ENCODE measurements at regions not wholly inside any gene's neighbourhood (a gene's known extent, or its start where the extent isn't known, plus 50 kb on each side); places are given as distances from the start of the nearest gene placed in this dataset.
"Not testable (repeated sequence)": the region's sequence is repeated elsewhere in the genome, so short reads cannot be mapped to it uniquely, and the experiment has no call there.

DNA sequence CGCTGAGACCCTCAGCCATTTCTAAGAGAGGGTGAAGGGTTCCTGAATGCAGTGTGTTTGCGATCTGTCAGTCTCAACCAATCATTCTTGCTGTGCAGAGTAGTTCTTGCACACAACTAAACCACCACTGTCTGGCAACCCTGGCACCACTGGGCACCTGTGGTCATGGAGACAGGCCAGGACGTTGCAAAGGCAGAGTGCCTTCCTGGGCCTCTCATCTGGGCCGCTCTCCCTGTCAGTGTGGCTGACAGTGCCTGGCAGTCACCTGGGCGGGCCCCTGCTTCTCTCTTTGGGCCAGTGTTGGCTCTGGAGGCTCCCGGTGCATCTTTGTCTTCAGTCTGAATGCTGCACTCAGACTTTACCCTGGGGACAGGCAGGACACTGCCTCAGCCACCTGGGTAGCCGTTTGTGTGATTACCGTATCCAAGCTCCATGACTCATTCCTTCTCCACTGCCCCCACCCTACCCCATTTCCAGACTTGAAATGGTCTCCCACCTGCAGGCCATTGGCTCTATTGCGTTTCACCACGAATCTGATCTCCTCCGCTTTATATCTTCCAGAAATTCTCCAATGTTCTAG, 104.6 kb upstream of the KLF13 start:
- no peak for DNase-seq

DNA sequence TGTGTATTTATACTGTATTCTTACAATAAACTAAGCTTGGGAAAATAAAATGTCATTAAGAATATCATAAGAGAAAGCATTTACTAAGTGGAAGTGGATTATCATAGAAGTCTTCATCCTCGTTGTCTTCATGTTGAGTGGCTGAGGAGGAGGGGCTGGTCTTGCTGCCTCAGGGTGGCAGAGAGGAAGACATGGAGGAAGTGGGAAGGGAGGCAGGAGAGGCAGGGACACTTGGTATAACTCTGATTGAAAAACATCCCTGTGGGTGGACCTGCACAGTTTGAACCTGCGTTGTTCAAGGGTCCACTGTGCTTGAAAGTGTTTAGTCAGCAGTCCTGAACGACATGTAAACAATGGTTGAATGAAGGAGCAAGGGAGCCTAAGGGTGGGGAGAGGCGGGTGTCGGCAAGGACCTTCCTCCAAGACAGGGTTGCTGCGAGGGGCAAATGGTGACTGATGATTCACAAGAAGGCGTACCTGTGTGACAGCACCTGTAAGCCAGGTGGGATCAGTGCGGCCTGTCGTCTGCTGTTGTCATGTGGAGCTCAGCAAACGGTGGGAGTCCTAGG, 103.8 kb upstream of the KLF13 start:
- no peak for DNase-seq

DNA sequence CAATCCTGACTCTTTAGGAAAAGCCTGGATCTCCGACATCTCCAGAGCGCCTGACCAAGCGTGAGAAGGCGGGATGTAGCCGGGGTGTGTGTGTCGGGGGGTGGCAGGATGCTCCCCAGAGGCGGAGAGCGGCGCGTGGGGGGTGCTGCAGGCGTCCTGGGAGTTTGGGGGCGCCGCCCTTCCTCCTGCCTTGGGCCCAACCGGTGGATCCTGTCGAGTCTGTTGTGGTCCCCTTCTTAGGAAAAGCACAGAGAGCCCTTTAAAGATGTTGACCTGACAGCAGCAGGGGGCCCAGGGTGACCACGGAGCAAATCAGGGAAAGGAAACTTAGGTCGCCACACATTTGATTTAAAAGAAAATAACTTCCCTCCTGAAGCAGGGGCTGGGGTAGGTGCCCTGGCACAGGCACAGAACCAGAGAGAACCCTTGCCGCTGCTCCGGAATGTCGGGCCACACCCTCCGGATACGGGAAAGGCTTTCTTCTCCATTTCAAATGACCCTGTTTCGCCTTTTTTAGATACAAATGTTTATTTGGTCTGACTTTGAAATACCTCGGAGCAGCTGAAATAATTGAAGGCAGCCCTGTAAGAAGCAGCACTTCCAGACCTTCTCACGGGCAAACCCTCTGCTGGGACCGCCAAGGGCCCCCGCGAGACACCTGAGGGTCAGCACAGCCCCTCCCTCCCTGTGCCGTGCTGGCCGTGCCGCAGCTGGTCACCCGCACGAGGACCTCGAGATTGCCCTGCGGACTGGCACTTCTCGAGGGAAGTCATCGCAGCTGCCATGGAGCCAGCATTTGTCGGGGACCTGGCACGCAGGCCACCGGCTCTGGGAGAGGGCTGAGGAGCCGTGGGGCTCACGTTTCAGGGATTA, 102.9 kb upstream of the KLF13 start:
- no peak for DNase-seq

DNA sequence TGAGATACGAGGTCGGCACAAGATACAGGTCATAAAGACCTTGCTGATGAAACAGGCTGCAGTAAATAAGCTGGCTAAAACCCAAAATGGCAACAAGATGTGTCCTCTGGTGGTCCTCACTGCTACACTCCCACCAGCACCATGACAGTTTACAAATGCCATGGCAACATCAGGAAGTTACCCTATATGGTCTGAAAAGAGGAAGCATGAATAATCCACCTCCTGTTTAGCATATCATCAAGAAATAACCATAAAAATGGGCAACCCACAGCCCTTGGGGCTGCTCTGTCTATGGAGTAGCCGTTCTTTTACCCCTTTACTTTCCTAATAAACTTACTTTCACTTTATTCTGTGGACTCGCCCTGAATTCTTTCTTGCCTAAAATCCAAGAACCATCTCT, 102.0 kb upstream of the KLF13 start:
- DNase-seq, result not testable (repeated sequence)

DNA sequence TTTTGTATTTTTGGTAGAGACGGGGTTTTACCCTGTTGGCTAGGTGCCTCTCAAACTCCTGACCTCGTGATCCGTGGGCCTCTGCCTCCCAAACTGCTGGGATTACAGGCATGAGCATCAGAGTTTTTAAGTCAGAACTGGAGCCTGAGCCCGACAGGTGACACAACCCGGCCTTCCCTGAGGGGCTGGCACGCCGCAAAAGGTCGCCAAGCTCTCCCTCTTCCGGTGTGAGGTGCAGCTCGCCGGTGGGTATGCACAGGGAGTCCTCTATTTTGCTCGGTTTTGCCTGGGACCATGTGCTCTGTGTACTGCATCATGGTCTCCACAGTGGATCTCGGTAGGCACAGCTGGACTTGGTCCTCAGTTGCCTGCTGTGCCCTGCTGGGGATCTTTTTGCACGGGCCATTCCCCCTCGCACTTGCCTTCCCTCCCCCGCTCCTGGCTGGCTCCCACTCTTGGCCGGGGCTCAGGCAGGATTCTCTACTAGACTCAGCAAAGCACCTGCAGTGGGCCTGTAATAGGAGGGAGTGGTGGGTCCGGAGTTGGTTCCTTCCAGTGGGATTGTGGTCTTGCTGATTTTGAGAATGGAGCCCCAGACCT, 101.2 kb upstream of the KLF13 start:
- no peak for DNase-seq

DNA sequence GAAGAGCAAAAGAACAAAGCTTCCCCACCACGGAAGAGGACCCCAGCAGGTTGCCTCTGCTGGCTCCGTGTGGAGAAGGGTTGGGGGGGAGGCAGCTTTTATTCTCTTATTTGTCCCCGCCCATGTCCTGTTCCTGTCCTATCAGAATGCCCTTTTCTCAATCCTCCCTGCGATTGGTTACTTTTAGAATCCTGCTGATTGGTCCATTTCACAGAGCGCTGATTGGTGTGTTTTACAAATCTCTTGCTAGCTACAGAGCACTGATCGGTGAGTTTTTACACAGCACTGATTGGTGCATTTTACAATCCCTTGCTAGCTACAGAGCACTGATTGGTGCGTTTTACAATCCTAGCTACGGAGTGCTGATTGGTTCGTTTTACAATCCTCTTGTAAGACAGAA, 100.6 kb upstream of the KLF13 start:
- DNase-seq, result no peak

DNA sequence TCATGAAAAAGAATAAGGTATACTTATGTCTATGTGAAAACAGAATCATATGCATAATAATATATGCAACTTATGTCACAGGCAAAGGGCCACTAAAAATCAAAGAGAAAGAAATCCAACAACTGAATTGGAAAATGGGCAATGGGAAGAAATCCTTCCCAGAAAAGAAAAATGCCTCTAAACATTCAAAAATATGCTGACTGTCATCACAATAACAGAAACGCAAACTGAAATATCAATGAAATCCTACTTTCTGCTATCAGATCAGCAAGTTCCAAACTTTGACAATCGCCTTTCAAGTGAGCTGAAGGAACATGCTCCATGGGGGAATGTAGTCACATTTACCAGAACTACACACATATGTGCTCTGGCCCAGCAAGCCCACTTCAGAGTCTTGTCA, 99.4 kb upstream of the KLF13 start:
- DNase-seq, result no peak

DNA sequence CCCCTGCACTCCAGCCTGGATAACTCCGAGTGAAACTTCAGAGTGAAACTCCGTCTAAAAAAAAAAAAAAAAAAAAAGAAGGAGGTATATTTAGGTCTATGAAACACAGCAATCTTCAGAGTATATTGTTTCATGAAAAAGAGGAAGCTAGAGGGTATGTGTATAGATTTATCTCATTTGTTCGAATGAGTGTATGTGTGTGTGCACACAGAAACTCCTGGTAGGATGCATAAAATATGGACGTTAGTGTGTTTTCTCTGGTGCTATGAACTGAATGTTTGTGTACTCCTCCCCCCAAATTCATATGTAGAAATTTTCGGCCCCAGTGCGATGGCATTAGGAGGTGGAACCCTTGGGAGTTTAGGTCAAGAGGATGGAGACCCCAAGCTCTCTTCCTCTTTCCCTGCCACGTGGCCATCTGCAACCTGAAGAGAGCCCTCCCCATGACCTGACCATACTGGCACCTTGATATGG, 98.6 kb upstream of the KLF13 start:
- DNase-seq, result no peak

DNA sequence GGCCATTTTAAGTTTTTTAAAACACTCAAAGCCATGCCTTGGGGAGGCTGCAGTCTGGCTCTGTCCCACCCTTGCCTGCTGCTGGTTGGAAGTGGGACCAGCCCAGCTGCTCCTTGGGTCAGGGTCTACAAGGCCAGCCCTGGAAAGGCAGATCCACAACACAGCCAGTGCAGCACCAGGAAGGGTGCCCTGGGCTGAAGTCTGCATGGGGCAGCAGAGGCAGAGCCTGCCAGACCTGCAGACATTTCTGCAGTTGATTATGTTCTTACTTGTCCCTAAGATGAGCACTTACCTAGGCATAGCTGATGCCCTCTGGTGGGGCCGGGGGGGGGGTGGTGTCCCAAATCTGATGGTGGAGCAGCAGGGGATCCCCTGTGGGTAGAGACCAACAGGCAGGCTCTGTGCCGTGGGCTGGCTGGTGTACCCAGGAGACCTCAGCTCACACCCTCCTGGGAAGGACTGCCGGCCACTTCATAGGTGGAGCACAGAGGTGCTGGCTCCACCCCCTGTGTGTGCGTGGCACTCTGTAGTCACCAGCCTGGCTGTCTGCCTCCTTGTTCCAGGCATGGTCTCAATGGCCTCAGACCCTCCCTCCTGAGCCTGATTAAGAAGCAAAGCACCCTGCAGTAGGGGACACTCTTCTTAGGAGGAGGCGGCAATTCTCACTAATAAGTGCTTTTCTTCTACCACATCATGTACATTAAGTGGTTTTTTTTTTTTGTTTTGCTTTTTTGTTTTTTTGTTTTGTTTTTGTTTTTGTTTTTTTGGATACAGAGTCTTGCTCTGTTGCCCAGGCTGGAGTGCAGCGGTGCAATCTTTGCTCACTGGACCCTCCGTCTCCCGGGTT, 97.4 kb upstream of the KLF13 start:
- DNase-seq, result no peak

DNA sequence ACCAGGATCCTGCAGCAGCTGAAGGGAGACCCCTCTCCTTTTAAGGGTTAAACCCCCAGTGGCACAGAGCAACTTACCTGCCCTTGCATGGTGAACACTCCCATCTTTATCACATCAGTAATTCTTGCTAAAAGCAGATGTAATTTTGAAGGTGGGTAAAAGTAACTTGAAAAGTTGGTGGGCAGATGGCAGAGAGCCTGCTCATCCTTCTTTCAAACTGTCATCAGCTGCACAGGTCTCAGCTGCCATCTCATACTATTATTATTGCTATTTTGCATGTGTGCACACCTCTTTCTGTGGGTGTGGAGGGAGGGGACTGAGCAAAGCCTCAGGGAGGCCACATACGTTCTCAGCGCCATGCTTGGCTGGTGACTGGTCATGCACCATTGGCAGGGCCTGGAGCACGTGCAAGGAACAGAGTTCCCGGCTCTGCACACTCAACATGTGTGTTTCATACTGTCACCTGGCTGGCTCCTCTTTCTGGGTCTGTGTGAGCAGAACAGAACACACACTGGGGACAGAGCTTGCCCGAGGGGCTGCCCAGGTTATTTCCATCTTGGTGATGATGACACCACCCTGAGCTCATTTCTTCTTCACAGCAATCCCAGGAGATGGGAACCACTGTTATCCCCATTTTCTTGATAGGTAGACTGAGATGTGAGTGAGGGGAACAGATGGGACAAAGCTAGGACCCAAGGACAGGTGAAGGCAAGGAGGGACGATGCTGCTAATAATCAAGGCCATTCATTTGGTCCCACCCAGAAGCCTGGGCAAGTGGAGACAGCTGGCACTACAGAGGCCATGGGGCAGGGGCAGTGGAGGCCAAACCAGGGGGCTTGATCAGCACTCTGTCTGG, 95.8 kb upstream of the KLF13 start:
- no peak for DNase-seq

DNA sequence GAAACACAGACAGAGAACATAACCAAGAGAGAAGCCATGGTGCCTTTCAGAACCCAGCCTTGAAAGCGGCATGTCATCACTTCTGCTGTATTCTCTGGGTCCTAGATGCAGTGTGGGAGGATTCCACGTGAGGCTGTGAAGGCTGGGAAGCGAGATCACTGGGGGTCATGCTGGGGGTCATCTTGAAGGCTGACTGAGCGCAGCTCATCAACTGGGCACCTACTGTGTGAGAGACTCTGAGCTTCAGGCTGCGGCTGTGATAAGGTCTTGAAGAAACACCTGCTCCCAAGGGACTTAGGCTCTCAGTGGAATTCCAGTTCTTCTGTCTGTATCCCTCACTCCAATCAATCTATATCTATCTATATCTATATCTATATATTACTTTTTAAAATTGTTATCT, 91.8 kb upstream of the KLF13 start:
- no peak for DNase-seq

DNA sequence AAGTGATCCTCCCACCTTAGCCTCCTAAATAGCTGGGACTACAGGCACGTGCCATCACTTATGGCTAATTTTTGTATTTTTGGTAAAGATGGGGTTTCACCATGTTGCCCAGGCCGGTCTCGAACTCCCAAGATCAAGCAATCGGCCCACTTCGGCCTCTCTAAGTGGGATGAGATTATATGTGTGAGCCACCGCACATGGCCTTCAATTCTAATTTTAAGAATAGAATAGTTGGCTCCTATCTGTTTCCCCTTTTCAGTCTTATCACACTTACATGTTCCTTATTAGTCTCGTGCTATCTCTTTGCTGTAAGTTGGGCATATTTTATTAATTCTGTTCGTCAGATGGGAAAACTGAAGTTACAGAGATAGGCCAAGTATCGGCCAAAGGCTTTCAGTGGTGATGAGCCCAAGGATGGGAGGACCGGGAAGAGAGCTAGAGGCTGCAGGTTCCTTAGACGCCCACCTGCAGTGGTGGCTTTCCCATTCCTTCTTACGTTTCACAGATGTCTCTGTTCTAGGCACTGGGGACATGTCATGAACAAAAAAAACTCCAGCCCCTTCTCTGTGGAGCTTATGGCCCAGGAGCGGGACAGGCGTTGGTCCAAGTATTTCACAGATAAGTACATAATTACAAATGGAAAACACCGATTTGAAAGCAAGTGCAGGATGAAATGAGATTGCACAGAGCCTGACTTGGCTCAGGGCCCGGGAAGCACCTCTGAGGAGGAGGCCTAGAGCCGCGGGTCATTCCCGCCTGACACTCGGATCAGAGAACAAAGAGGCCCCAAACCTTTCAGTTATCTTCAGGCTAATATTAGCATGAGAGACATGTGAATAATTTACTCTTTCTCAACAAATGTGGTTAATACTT, 91.1 kb upstream of the KLF13 start:
- no peak for DNase-seq

DNA sequence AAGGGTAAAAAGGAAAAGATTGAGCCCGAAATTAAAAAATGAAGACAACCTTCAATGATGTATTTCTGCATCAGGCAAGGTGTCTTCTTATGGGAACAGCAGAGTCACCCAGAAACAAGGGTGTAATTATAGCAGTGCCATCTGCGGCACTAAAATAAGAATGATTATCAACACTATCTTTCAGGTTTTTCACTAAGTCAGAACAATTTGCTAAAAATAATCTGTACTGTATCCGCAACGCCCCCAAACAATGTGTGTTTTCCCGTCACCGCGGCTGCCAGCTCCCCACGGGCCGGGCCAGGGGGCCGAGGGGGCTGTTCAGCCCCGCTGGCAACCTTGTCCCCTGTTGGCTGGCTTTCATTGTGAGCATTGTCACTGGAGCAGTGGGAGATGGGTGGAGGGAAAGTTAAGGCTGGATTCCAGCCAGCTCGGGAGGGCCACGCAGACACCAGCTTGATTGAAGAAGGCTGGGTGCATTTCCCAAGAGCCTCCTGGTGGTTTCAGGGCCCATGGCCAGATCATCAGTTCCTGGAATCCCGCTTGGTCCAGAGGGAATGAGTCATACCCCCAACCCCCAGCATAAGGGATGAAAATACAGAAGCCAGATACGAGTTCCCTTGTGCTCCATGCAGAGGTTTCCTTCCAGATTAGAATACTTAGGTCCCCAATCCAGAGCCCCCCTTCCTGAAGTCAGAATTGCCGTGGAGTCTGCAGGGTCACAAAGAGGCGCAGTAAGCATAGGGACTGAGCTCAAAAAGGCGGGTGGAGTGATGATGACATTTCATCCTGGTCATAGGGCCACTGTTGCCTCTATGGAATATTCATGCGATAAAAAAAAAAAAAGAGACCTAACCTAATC, 90.2 kb upstream of the KLF13 start:
- DNase-seq, result no peak

DNA sequence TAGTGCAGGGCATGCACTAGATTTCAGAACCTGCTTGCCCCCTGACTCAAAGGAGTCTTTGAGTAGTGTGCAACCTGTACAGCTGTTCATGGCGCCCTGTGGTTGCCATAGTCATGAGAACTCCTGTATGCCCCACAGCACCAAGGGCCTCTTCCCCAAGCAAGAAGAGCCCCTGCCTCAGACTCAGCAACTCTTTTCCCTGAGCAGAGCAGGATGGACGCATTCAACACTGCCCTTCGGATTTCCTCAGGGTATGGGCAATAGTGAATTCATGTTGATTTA, 89.7 kb upstream of the KLF13 start:
- DNase-seq, result no peak

DNA sequence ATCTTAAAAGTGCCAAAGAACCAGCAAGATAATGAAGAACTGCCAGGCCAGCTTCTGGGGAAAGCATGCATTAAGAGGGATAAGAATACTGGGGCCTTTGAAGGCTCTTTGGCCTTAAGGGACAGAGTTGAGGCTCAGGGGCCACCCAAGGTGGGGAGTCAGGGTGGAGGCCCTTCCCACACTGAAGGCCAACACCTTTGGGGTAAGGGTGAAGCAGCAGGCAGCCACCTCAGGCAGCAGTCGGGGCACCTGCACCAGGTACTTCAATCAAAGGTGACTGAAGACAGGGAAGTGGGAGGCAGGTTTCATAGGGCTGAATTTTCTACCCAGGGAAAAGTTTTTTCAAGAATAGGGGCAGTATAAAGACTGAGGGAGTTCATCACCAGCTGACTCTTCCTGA, 87.7 kb upstream of the KLF13 start:
- DNase-seq, result no peak

DNA sequence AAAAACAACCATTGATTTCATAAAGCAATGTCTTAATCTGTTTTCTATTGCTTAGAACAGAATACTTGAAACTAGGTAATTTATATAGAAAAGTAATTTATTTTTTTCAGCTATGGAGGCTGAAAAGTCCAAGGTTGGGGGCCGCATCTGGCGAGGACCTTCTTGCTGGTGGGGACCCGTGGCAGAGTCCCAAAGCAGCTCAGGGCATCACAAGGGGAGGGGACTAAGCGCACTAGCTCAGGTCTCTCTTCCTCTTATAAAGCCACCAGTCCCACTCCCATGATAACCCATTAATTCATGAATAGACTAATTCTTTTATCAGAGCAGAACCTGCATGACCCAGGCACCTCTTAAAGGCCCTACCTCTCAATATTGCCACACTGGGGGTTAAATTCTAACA, 87.2 kb upstream of the KLF13 start:
- no peak for DNase-seq

DNA sequence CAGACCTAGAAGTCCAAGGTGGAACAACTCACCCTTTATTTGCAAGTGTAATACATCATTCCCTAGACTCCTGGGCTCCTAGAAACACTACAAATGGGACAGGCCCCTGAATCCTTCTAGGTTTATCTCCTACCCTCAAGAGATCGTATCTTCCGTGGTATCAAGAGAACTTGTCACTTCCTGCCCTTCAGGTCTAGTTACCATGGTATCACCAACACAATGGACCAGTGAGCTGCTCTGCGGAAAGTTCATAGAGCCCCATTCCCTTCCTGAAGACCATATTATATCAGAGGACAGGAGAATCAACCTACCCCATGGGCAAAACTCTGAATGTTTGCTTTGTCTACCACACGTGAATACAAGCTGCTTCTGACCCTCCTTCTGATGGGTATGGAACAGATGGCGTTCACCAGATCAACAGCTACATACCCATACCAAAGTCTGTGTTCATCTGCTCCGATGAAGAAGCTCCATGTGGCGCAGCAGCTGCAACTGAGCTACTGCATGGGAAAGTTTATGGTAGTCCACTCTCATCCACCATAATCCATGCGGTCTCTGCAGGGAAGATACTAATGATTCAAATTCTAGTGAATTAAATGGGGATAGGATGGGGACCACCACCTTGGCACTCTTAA, 84.6 kb upstream of the KLF13 start:
- DNase-seq, result no peak

DNA sequence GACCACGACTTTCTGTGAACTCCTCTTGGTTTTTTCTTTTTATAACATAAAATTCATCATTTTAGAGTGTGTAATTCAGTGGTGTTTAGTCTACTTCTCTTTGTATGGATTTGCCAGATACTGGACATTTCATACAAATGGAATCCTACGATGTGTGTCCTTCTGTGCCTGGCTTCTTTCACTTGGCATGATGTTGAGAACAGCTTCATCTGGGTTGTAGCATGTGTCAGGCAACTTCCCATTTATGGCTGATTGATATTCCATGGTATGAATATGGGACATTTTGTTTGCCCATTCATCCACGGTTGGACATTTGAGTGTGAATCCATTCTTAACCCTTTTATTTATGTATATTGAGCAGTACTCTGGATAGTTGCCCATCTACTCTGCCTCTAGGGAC, 82.7 kb upstream of the KLF13 start:
- DNase-seq, result no peak

DNA sequence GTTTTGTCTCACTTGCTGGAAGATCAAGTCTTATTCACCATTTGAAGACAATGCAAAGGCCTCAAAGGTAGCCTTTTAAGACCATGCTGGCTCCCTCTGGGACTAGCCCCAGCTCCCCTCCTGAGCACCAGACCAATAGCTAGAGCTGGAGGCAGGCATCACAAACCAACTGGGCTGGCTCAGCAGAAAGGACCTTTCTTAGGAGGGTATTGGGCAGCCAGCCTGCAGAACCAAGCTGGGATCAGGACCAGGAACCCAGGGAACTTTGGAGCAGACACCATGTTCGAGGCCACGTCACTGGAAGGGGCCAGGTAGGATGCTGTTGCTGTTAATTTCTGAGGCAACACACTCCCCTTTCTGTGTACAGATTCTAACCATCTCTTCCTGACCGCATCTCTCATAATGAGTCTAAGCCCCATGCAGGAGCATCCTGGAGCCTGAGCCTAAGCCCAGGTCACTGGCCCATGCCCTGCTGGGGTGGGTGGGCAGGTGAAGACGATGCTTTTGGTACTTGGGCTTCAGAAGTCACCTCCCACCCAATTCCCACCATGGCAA, 81.4 kb upstream of the KLF13 start:
- DNase-seq, result no peak

Measured in activated CD4-positive, alpha-beta T cell treated with anti-CD3 and anti-CD28 coated beads for 48 hours (primary cell).